Endothelial cell of umbilical vein (primary cell): ENCODE measurements at regions not wholly inside any gene's neighbourhood (a gene's known extent, or its start where the extent isn't known, plus 50 kb on each side); places are given as distances from the start of the nearest gene placed in this dataset.

ENCODE experiments used
- BruUV-seq: library from RNA; stranded (reverse); fragments of 400-500 nt; replicated peaks from 2 replicates; lab custom pipeline; 2021; lab: Mats Ljungman, UMichigan
- CTCF ChIA-PET: fragments of 300-600, 350-600 bp; sonication (Branson Sonifier 250); formaldehyde crosslinking; loops from one replicate; lab custom pipeline; 2021; ENCODE audit warnings: antibody characterized with exemption, inconsistent platforms; lab: Charles Lee
- POLR2A ChIA-PET: fragments of 300-600, 350-600 bp; sonication (Branson Sonifier 250); formaldehyde crosslinking; loops from one replicate; lab custom pipeline; 2021; ENCODE audit warnings: antibody characterized with exemption, inconsistent platforms; lab: Charles Lee
- DNase-seq: peaks from one replicate; pipeline ENCODE4 v3.0.0-alpha.2; 2011; ENCODE audit warnings: low read depth, low spot score
- FAIRE-seq: peaks from 2 replicates; lab custom pipeline; 2011; peaks lifted over from hg19 to GRCh38; lab: Jason Lieb, UNC
- H2AFZ ChIP-seq: 2 replicates; pipeline ENCODE4 v1.6.0; 2012; ENCODE audit warnings: low read depth, low read length, control low read depth, inconsistent platforms
- H3K27ac ChIP-seq: 2 replicates; pipeline ENCODE4 v1.5.1; 2011; ENCODE audit warnings: low read depth, mild to moderate bottlenecking, control low read depth, low read length, moderate library complexity; ENCODE audit not compliant: insufficient read depth
- H3K27me3 ChIP-seq, 2 experiments: 2 replicates each; pipeline versions ENCODE4 v1.6.0 to v1.6.1; 2011; ENCODE audit warnings: low read length in 2 of 2, mixed read lengths in 1 of 2; ENCODE audit not compliant: control insufficient read depth in 2 of 2, insufficient read depth in 2 of 2
- H3K36me3 ChIP-seq, 2 experiments: 2 replicates in 1 of 2; 3 replicates in 1 of 2; pipeline ENCODE4 v1.5.1; 2011; ENCODE audit warnings: low read length in 2 of 2, mild to moderate bottlenecking in 1 of 2, moderate library complexity in 1 of 2; ENCODE audit not compliant: control insufficient read depth in 2 of 2, insufficient read depth in 2 of 2; ENCODE audit errors: extremely low read depth in 1 of 2
- H3K4me1 ChIP-seq: 3 replicates; pipeline ENCODE4 v1.5.1; 2011; ENCODE audit warnings: mild to moderate bottlenecking, low read length; ENCODE audit not compliant: control insufficient read depth, insufficient read depth; ENCODE audit errors: extremely low read depth
- H3K4me2 ChIP-seq: 2 replicates; pipeline ENCODE4 v1.6.1; 2011; ENCODE audit warnings: low read length, control low read depth, mixed read lengths; ENCODE audit not compliant: insufficient read depth
- H3K4me3 ChIP-seq, 3 experiments: fragments of 200-600 bp in 1 of 3; sonication (generic), shearing (Covaris generic) in 1 of 3; replicated peaks in 1 of 3; 2 replicates each; pipeline ENCODE4 v1.5.1; 2011 to 2016; ENCODE audit warnings: control low read depth in 3 of 3, low read length in 3 of 3, mild to moderate bottlenecking in 2 of 3, inconsistent platforms in 1 of 3, low read depth in 1 of 3, moderate library complexity in 1 of 3; ENCODE audit not compliant: insufficient read depth in 1 of 3
- H3K79me2 ChIP-seq: 2 replicates; pipeline ENCODE4 v1.6.0; 2012; ENCODE audit warnings: low read length, inconsistent platforms; ENCODE audit not compliant: control insufficient read depth, insufficient read depth
- H3K9ac ChIP-seq: replicated peaks from 2 replicates; pipeline ENCODE3; 2011; ENCODE audit warnings: low read length, control low read depth; ENCODE audit not compliant: insufficient read depth; ENCODE audit errors: extremely low read depth
- H3K9me1 ChIP-seq: replicated peaks from 3 replicates; pipeline ENCODE4 v1.6.0; 2011; ENCODE audit warnings: mild to moderate bottlenecking, low read length; ENCODE audit not compliant: control insufficient read depth, insufficient read depth; ENCODE audit errors: extremely low read depth
- H3K9me3 ChIP-seq: replicated peaks from 2 replicates; pipeline ENCODE4 v1.5.1; 2012; ENCODE audit warnings: low read length, inconsistent platforms; ENCODE audit not compliant: control insufficient read depth, insufficient read depth
- H4K20me1 ChIP-seq: replicated peaks from 2 replicates; pipeline ENCODE3; 2011; ENCODE audit warnings: mild to moderate bottlenecking, low read length; ENCODE audit not compliant: control insufficient read depth, insufficient read depth; ENCODE audit errors: extremely low read depth
- GATA2 ChIP-seq: IDR thresholded peaks from 2 replicates; pipeline ENCODE4 v1.7.0; 2011; ENCODE audit warnings: low read depth, mild to moderate bottlenecking, moderate library complexity, mixed read lengths, low read length; ENCODE audit not compliant: insufficient read length, insufficient read depth
- JUN ChIP-seq: IDR thresholded peaks from 2 replicates; pipeline ENCODE4 v1.6.1; 2011; ENCODE audit warnings: borderline replicate concordance, low read depth; ENCODE audit not compliant: insufficient read length, insufficient read depth
- dilution Hi-C: fragments of 300-500 bp; cut with MboI; formaldehyde crosslinking; loops from one replicate; pipeline ENCODE4 v1.15.0; 2019; ENCODE audit warnings: low sequenced_read_pairs; ENCODE audit not compliant: extremely low pct_ligation_motif_present
- intact Hi-C: fragments of 100-400 bp; cut with micrococcal nuclease; formaldehyde crosslinking; loops from one replicate; pipeline ENCODE4 v1.10.0; 2022
- TF ChIP-seq, protein P1 (sequence below): IDR thresholded peaks from 2 replicates; pipeline ENCODE4 v1.6.1; 2011; ENCODE audit not compliant: insufficient read depth, insufficient read length
- TF ChIP-seq, protein P2 (sequence below), 2 donors: IDR thresholded peaks; 1 replicate in 1 of 2; 2 replicates in 1 of 2; pipeline ENCODE4 v1.5.1; 2011; ENCODE audit warnings: low read length in 2 of 2, mild to moderate bottlenecking in 2 of 2, moderate library complexity in 2 of 2, control low read depth in 1 of 2, inconsistent platforms in 1 of 2, low read depth in 1 of 2; ENCODE audit not compliant: insufficient read depth in 1 of 2; ENCODE audit errors: extremely low read depth in 1 of 2

DNA sequence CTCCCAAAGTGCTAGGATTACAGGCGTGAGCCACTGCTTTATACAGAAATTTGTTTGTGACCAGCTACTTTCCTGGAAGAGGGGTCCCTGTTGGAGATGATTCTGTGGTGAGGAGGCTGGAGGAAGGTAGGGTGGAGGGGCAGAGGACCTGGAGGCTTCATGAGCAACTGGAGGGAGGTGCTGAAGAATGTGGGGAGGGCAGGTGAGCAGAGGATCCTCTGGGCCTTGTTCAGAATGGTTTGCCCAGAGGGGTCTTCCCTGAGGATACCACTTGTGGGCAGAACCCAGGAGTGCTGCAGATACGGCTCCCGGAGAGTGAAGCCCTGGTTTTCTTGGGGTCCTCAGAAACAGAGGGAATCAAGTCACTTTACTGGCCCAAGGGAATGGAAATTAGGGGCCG lies 67.2 kb upstream of the WDR26 start:
- Histone ChIP-seq H4K20me1 (no peaks in the 10 kb centered on the region), H3K4me3 (no peak overlapping the region), H3K27me3 (no peaks in the 10 kb centered on the region), H2AFZ (no peak overlapping the region), H3K9me1 (no peaks in the 10 kb centered on the region), H3K27ac (no peak overlapping the region), H3K4me1 (peaks cover 42% of the 10 kb centered on the region), H3K79me2 (no peaks in the 10 kb centered on the region), H3K9me3 (no peaks in the 10 kb centered on the region), H3K36me3 (no peaks in the 10 kb centered on the region), H3K4me2 (no peak overlapping the region), H3K9ac (no peak overlapping the region)
- BruUV-seq = no TSS peak
- dilution Hi-C loops (loop anchor here (25.0 kb wide), 1 partner anchor 110 kb away; the partner anchor contains the start of gene CNIH3), intact Hi-C loops (loop anchor here (5.0 kb wide), 1 partner anchor 425 kb away; the partner anchor contains the start of gene DNAH14)
- FAIRE-seq = no peak
- DNase-seq = no peak
- TF ChIP-seq, protein P1, sequence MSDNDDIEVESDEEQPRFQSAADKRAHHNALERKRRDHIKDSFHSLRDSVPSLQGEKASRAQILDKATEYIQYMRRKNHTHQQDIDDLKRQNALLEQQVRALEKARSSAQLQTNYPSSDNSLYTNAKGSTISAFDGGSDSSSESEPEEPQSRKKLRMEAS = no peak
- TF ChIP-seq GATA2 (no peak), JUN (no peak)
- TF ChIP-seq, protein P2, sequence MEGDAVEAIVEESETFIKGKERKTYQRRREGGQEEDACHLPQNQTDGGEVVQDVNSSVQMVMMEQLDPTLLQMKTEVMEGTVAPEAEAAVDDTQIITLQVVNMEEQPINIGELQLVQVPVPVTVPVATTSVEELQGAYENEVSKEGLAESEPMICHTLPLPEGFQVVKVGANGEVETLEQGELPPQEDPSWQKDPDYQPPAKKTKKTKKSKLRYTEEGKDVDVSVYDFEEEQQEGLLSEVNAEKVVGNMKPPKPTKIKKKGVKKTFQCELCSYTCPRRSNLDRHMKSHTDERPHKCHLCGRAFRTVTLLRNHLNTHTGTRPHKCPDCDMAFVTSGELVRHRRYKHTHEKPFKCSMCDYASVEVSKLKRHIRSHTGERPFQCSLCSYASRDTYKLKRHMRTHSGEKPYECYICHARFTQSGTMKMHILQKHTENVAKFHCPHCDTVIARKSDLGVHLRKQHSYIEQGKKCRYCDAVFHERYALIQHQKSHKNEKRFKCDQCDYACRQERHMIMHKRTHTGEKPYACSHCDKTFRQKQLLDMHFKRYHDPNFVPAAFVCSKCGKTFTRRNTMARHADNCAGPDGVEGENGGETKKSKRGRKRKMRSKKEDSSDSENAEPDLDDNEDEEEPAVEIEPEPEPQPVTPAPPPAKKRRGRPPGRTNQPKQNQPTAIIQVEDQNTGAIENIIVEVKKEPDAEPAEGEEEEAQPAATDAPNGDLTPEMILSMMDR (IDR thresholded peaks at IDR 0.05; ENCODE audit: extremely low read depth in 1 of 2, insufficient read depth in 1 of 2, low read depth in 1 of 2, low read length in 2 of 2) = no peak
- ChIA-PET CTCF (no interaction called here), POLR2A (interaction anchor here (0.7 kb wide), 1 partner anchor 42 kb away, joined by 3 read pairs; no protein-coding TSS in a partner anchor)
